Right lobe of liver (tissue), 4 donors: ENCODE measurements at regions not wholly inside any gene's neighbourhood (a gene's known extent, or its start where the extent isn't known, plus 50 kb on each side); places are given as distances from the start of the nearest gene placed in this dataset.

Experiments used
- CTCF ChIP-seq, 4 donors: fragments of 200-600 bp in 3 of 4; fragments of 450-650 bp in 1 of 4; IDR thresholded peaks; one replicate each; pipeline versions ENCODE4 v1.5.1 to v1.8.0; 2016 to 2022; ENCODE audit warnings: antibody characterized with exemption in 4 of 4, mild to moderate bottlenecking in 2 of 4
- POLR2A ChIP-seq: fragments of 450-650 bp; IDR thresholded peaks from one replicate; pipeline ENCODE4 v1.6.1; 2017; ENCODE audit warnings: antibody characterized with exemption, mild to moderate bottlenecking
- donor health status: DM: no; HTN: no; CAD: no.
- donor health status: DM: no; HTN: no; CAD: no.
- donor health status: DM: no; HTN: yes; CAD: no.

- TF ChIP-seq POLR2A (no peak), CTCF (IDR thresholded peaks at IDR 0.05) (no peak)
Measured at GRCh38 chr15:92753591-92753990, 98.0 kb upstream of the FAM174B start.
